SU-DHL-6 (cell line): ENCODE measurements at regions not wholly inside any gene's neighbourhood (a gene's known extent, or its start where the extent isn't known, plus 50 kb on each side); places are given as distances from the start of the nearest gene placed in this dataset.

Experiments used
- H2AFZ ChIP-seq: fragments of 200-600 bp; sonication (generic); 2 replicates; pipeline ENCODE4 v1.6.1; 2014; ENCODE audit warnings: low read depth, mild to moderate bottlenecking, moderate library complexity, mixed read lengths, antibody characterized with exemption, low read length; ENCODE audit not compliant: severe bottlenecking
- H3F3A ChIP-seq: fragments of 200-600 bp; shearing (Covaris generic); 2 replicates; pipeline ENCODE4 v1.6.0; 2016; ENCODE audit warnings: antibody characterized with exemption, mild to moderate bottlenecking; ENCODE audit not compliant: insufficient read depth
- H3K27ac ChIP-seq: fragments of 200-600 bp; sonication (generic); 2 replicates; pipeline ENCODE4 v1.5.1; 2016; ENCODE audit warnings: low read depth, mild to moderate bottlenecking, low read length, moderate library complexity, mixed read lengths
- H3K27me3 ChIP-seq: fragments of 200-600 bp; sonication (generic), shearing (Covaris generic); 2 replicates; pipeline ENCODE4 v1.6.0; 2014; ENCODE audit warnings: mild to moderate bottlenecking, low read length
- H3K36me3 ChIP-seq: fragments of 200-600 bp; sonication (generic); 2 replicates; pipeline ENCODE4 v1.6.1; 2014; ENCODE audit warnings: mild to moderate bottlenecking, low read length, mixed read lengths
- H3K4me2 ChIP-seq: fragments of 300-600, 200-600 bp; shearing (Covaris generic), sonication (generic); 2 replicates; pipeline ENCODE4 v1.6.0; 2014; ENCODE audit warnings: low read length, low read depth, mild to moderate bottlenecking; ENCODE audit not compliant: poor library complexity, severe bottlenecking
- H3K4me3 ChIP-seq: fragments of 200-600 bp; sonication (generic); 2 replicates; pipeline ENCODE4 v1.5.1; 2014; ENCODE audit warnings: antibody characterized with exemption, low read length, mild to moderate bottlenecking, mixed read lengths; ENCODE audit not compliant: insufficient read depth, poor library complexity, severe bottlenecking
- H3K79me2 ChIP-seq: fragments of 200-600 bp; sonication (generic); 2 replicates; pipeline ENCODE4 v1.6.1; 2014; ENCODE audit warnings: mild to moderate bottlenecking, low read length, moderate library complexity; ENCODE audit not compliant: insufficient read depth
- H3K9ac ChIP-seq: fragments of 200-600 bp; sonication (generic); 2 replicates; pipeline ENCODE4 v1.7.0; 2014; ENCODE audit warnings: mild to moderate bottlenecking, low read length
- H3K9me2 ChIP-seq: fragments of 200-600 bp; sonication (generic); replicated peaks from 2 replicates; pipeline ENCODE4 v1.6.1; 2014; ENCODE audit warnings: low read length; ENCODE audit not compliant: insufficient read depth
- H3K9me3 ChIP-seq: fragments of 200-600 bp; sonication (generic); 2 replicates; pipeline ENCODE4 v1.6.1; 2014; ENCODE audit warnings: low read length, mixed read lengths; ENCODE audit not compliant: insufficient read depth
- H4K20me1 ChIP-seq: fragments of 200-600 bp; sonication (generic); 2 replicates; pipeline ENCODE4 v1.6.1; 2014; ENCODE audit warnings: low read depth, mild to moderate bottlenecking, antibody characterized with exemption, low read length, moderate library complexity, mixed read lengths
- CTCF ChIP-seq: fragments of 200-600 bp; sonication (generic); IDR thresholded peaks from one replicate; pipeline ENCODE4 v1.5.1; 2017; ENCODE audit warnings: antibody characterized with exemption, mild to moderate bottlenecking, low read length, moderate library complexity; ENCODE audit not compliant: insufficient read depth, poor library complexity, severe bottlenecking
- EZH2phosphoT487 ChIP-seq: fragments of 200-600 bp; sonication (generic), shearing (Covaris generic); conservative IDR thresholded peaks from 2 replicates; pipeline ENCODE4 v1.6.1; 2018; ENCODE audit warnings: mild to moderate bottlenecking, antibody characterized with exemption, low read length, moderate library complexity, mixed read lengths

DNA sequence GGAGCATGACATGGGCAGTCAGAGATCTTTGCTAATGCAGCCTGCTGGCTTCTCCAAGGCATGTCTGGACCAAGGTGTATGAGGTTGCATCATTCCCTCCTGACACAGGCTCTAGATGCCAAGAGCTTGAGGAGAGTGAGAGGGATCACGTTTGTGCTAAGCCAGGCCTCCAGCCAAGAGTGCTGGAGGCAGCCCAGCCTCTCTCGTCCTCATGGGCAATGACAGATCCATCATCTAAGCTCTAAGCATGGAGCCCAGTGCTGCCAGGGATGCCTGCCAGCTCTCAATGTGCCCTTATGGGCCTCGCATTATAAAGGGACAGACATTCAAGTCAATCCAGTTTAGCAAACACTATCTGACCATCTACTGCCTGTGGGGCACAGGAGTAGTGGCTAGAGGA lies 136.3 kb upstream of the VSTM2B start:
- no peaks in the 10 kb centered on the region for H4K20me1 ChIP-seq
- no peaks in the 10 kb centered on the region for H3K79me2 ChIP-seq
- H3K36me3 ChIP-seq, result no peaks in the 10 kb centered on the region

DNA sequence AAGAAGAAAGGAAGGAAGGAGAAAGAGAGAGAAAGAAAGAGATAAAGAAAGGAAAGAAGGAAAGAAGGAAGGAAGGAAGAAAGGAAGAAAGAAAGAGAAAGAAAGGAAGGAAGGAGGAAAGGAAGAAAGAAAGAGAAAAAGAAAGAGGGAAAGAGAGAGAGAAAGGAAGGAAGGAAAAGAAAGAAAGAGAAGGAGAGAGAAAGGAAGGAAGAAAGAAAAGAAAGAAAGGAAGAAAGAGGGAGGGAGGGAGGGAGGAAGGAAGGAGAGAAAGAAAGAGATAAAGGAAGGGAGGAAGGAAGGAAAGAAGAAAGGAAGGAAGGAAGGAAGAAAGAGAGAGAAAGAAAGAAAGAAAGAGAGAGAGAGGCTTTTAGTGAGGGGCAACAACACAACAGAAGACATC lies 135.1 kb upstream of the VSTM2B start:
- Histone ChIP-seq H3K27me3 (no peaks in the 10 kb centered on the region), H3F3A (no peaks in the 10 kb centered on the region), H3K4me3 (no peak overlapping the region), H4K20me1 (no peaks in the 10 kb centered on the region), H3K27ac (no peak overlapping the region), H3K4me2 (no peak overlapping the region), H3K9me2 (no peaks in the 10 kb centered on the region), H2AFZ (no peak overlapping the region), H3K9me3 (no peaks in the 10 kb centered on the region), H3K36me3 (no peaks in the 10 kb centered on the region), H3K79me2 (no peaks in the 10 kb centered on the region), H3K9ac (no peak overlapping the region)
- TF ChIP-seq EZH2phosphoT487, result no peak
- no peak for TF ChIP-seq CTCF

More for the DNA sequence above, 136.3 kb upstream of the VSTM2B start:
- Histone ChIP-seq H3F3A (no peaks in the 10 kb centered on the region), H3K9me2 (no peaks in the 10 kb centered on the region), H2AFZ (no peak overlapping the region), H3K9me3 (no peaks in the 10 kb centered on the region), H3K4me3 (no peak overlapping the region), H3K4me2 (no peak overlapping the region), H3K9ac (no peak overlapping the region), H3K27me3 (no peaks in the 10 kb centered on the region), H3K27ac (no peak overlapping the region)
- TF ChIP-seq CTCF (no peak), EZH2phosphoT487 (no peak)

- H3K4me2 ChIP-seq, result no peak overlapping the region
- no peak overlapping the region for H3K9ac ChIP-seq
- TF ChIP-seq EZH2phosphoT487 (no peak), CTCF (no peak)
- no peaks in the 10 kb centered on the region for H4K20me1 ChIP-seq
- no peaks in the 10 kb centered on the region for H3K9me2 ChIP-seq
- no peaks in the 10 kb centered on the region for H3K36me3 ChIP-seq
- no peak overlapping the region for H3K27ac ChIP-seq
- no peak overlapping the region for H3K4me3 ChIP-seq
- H3F3A ChIP-seq, result no peaks in the 10 kb centered on the region
- no peaks in the 10 kb centered on the region for H3K27me3 ChIP-seq
- no peaks in the 10 kb centered on the region for H3K9me3 ChIP-seq
- H3K79me2 ChIP-seq, result no peaks in the 10 kb centered on the region
- H2AFZ ChIP-seq, result no peak overlapping the region
Observed at GRCh38 chr19:29393915-29394460, 131.8 kb upstream of the VSTM2B start.
